Endothelial cell of umbilical vein (primary cell): ENCODE measurements at regions not wholly inside any gene's neighbourhood (a gene's known extent, or its start where the extent isn't known, plus 50 kb on each side); places are given as distances from the start of the nearest gene placed in this dataset.

Experiments
- BruUV-seq: library from RNA; stranded (reverse); fragments of 400-500 nt; replicated peaks from 2 replicates; lab custom pipeline; 2021; lab: Mats Ljungman, UMichigan
- CTCF ChIA-PET: fragments of 300-600, 350-600 bp; sonication (Branson Sonifier 250); formaldehyde crosslinking; loops from one replicate; lab custom pipeline; 2021; ENCODE audit warnings: antibody characterized with exemption, inconsistent platforms; lab: Charles Lee
- POLR2A ChIA-PET: fragments of 300-600, 350-600 bp; sonication (Branson Sonifier 250); formaldehyde crosslinking; loops from one replicate; lab custom pipeline; 2021; ENCODE audit warnings: antibody characterized with exemption, inconsistent platforms; lab: Charles Lee
- DNase-seq: peaks from one replicate; pipeline ENCODE4 v3.0.0-alpha.2; 2011; ENCODE audit warnings: low read depth, low spot score
- FAIRE-seq: peaks from 2 replicates; lab custom pipeline; 2011; peaks lifted over from hg19 to GRCh38; lab: Jason Lieb, UNC
- H2AFZ ChIP-seq: 2 replicates; pipeline ENCODE4 v1.6.0; 2012; ENCODE audit warnings: low read depth, low read length, control low read depth, inconsistent platforms
- H3K27ac ChIP-seq: 2 replicates; pipeline ENCODE4 v1.5.1; 2011; ENCODE audit warnings: low read depth, mild to moderate bottlenecking, control low read depth, low read length, moderate library complexity; ENCODE audit not compliant: insufficient read depth
- H3K27me3 ChIP-seq, 2 experiments: 2 replicates each; pipeline versions ENCODE4 v1.6.0 to v1.6.1; 2011; ENCODE audit warnings: low read length in 2 of 2, mixed read lengths in 1 of 2; ENCODE audit not compliant: control insufficient read depth in 2 of 2, insufficient read depth in 2 of 2
- H3K36me3 ChIP-seq, 2 experiments: 2 replicates in 1 of 2; 3 replicates in 1 of 2; pipeline ENCODE4 v1.5.1; 2011; ENCODE audit warnings: low read length in 2 of 2, mild to moderate bottlenecking in 1 of 2, moderate library complexity in 1 of 2; ENCODE audit not compliant: control insufficient read depth in 2 of 2, insufficient read depth in 2 of 2; ENCODE audit errors: extremely low read depth in 1 of 2
- H3K4me1 ChIP-seq: 3 replicates; pipeline ENCODE4 v1.5.1; 2011; ENCODE audit warnings: mild to moderate bottlenecking, low read length; ENCODE audit not compliant: control insufficient read depth, insufficient read depth; ENCODE audit errors: extremely low read depth
- H3K4me2 ChIP-seq: 2 replicates; pipeline ENCODE4 v1.6.1; 2011; ENCODE audit warnings: low read length, control low read depth, mixed read lengths; ENCODE audit not compliant: insufficient read depth
- H3K4me3 ChIP-seq, 3 experiments: fragments of 200-600 bp in 1 of 3; sonication (generic), shearing (Covaris generic) in 1 of 3; replicated peaks in 1 of 3; 2 replicates each; pipeline ENCODE4 v1.5.1; 2011 to 2016; ENCODE audit warnings: control low read depth in 3 of 3, low read length in 3 of 3, mild to moderate bottlenecking in 2 of 3, inconsistent platforms in 1 of 3, low read depth in 1 of 3, moderate library complexity in 1 of 3; ENCODE audit not compliant: insufficient read depth in 1 of 3
- H3K79me2 ChIP-seq: 2 replicates; pipeline ENCODE4 v1.6.0; 2012; ENCODE audit warnings: low read length, inconsistent platforms; ENCODE audit not compliant: control insufficient read depth, insufficient read depth
- H3K9ac ChIP-seq: replicated peaks from 2 replicates; pipeline ENCODE3; 2011; ENCODE audit warnings: low read length, control low read depth; ENCODE audit not compliant: insufficient read depth; ENCODE audit errors: extremely low read depth
- H3K9me1 ChIP-seq: replicated peaks from 3 replicates; pipeline ENCODE4 v1.6.0; 2011; ENCODE audit warnings: mild to moderate bottlenecking, low read length; ENCODE audit not compliant: control insufficient read depth, insufficient read depth; ENCODE audit errors: extremely low read depth
- H3K9me3 ChIP-seq: replicated peaks from 2 replicates; pipeline ENCODE4 v1.5.1; 2012; ENCODE audit warnings: low read length, inconsistent platforms; ENCODE audit not compliant: control insufficient read depth, insufficient read depth
- H4K20me1 ChIP-seq: replicated peaks from 2 replicates; pipeline ENCODE3; 2011; ENCODE audit warnings: mild to moderate bottlenecking, low read length; ENCODE audit not compliant: control insufficient read depth, insufficient read depth; ENCODE audit errors: extremely low read depth
- POLR2A ChIP-seq: IDR thresholded peaks from 2 replicates; pipeline ENCODE4 v1.6.1; 2012; ENCODE audit warnings: low read depth, mild to moderate bottlenecking, control low read depth, low read length
- POLR2AphosphoS5 ChIP-seq: IDR thresholded peaks from 2 replicates; pipeline ENCODE4 v1.6.1; 2012; ENCODE audit warnings: low read depth, mild to moderate bottlenecking, control low read depth, low read length, moderate library complexity; ENCODE audit not compliant: insufficient read depth
- dilution Hi-C: fragments of 300-500 bp; cut with MboI; formaldehyde crosslinking; loops from one replicate; pipeline ENCODE4 v1.15.0; 2019; ENCODE audit warnings: low sequenced_read_pairs; ENCODE audit not compliant: extremely low pct_ligation_motif_present
- intact Hi-C: fragments of 100-400 bp; cut with micrococcal nuclease; formaldehyde crosslinking; loops from one replicate; pipeline ENCODE4 v1.10.0; 2022
- TF ChIP-seq, protein P1 (sequence below): IDR thresholded peaks from 2 replicates; pipeline ENCODE4 v1.6.1; 2011; ENCODE audit not compliant: insufficient read depth, insufficient read length

DNA sequence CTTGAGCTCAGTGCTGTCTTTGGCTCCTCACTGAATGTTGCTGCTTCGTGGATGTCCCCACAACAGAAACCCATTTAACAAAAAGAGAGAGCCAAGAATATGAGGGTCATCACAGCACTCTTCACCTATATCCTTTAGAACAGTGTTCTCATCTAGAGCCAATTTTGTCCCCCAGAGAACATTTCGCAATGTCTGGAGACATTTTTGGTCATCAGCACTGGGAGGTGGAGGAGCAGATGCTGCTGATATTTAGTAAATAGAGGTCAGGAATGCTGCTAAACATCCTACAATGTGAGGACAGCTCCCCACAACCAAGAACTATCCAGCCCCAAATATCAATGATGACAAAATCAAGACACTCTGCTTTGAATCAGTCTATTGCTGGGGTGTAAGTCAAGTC lies 92.5 kb downstream of the BBS10 start:
- no peak overlapping the region for H3K27ac ChIP-seq
- H3K4me2 ChIP-seq: no peak overlapping the region
- DNase-seq: no peak
- no peak overlapping the region for H3K4me3 ChIP-seq
- H3K36me3 ChIP-seq: no peaks in the 10 kb centered on the region
- CTCF ChIA-PET: no interaction called here
- intact Hi-C loops (no loop called here), dilution Hi-C loops (no loop called here)
- H3K9ac ChIP-seq: no peak overlapping the region
- BruUV-seq: no TSS peak
- H3K79me2 ChIP-seq: peaks cover 10% of the 10 kb centered on the region
- no peak for FAIRE-seq
- no peaks in the 10 kb centered on the region for H3K27me3 ChIP-seq
- POLR2A ChIA-PET: no interaction called here
- H3K4me1 ChIP-seq: peaks cover 21% of the 10 kb centered on the region
- H2AFZ ChIP-seq: no peak overlapping the region
- H4K20me1 ChIP-seq: no peaks in the 10 kb centered on the region
- no peak for TF ChIP-seq POLR2A
- no peaks in the 10 kb centered on the region for H3K9me1 ChIP-seq
- no peaks in the 10 kb centered on the region for H3K9me3 ChIP-seq

- DNase-seq (no peak), FAIRE-seq (no peak)
- ChIA-PET CTCF (interaction anchor here (1.1 kb wide), 1 partner anchor 16 kb away, joined by 3 read pairs; no protein-coding TSS in a partner anchor), POLR2A (no interaction called here)
- intact Hi-C loops (no loop called here), dilution Hi-C loops (no loop called here)
- H3K79me2 ChIP-seq: peaks cover 6% of the 10 kb centered on the region
- H3K27ac ChIP-seq: no peak overlapping the region
- no peaks in the 10 kb centered on the region for H3K9me1 ChIP-seq
- H3K4me1 ChIP-seq: peaks cover 17% of the 10 kb centered on the region
- H3K4me3 ChIP-seq: no peak overlapping the region
- BruUV-seq: no TSS peak
- H3K4me2 ChIP-seq: no peak overlapping the region
- no peak overlapping the region for H2AFZ ChIP-seq
- H4K20me1 ChIP-seq: no peaks in the 10 kb centered on the region
- no peak overlapping the region for H3K9ac ChIP-seq
- H3K36me3 ChIP-seq: no peaks in the 10 kb centered on the region
- TF ChIP-seq POLR2AphosphoS5: no peak
- TF ChIP-seq, protein P1, sequence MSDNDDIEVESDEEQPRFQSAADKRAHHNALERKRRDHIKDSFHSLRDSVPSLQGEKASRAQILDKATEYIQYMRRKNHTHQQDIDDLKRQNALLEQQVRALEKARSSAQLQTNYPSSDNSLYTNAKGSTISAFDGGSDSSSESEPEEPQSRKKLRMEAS: no peak
- H3K9me3 ChIP-seq: no peaks in the 10 kb centered on the region
- H3K27me3 ChIP-seq: no peaks in the 10 kb centered on the region
Measured at GRCh38 chr12:76255281-76255680, 92.9 kb downstream of the BBS10 start.
